Caco-2 (cell line): ENCODE measurements at regions not wholly inside any gene's neighbourhood (a gene's known extent, or its start where the extent isn't known, plus 50 kb on each side); places are given as distances from the start of the nearest gene placed in this dataset.

Source experiments
- BruUV-seq: library from RNA; stranded (reverse); fragments of 400-500 nt; replicated peaks from 2 replicates; lab custom pipeline; 2021; lab: Mats Ljungman, UMichigan
- CTCF ChIA-PET: fragments of 300-600 bp; sonication (Branson Sonifier 250); formaldehyde crosslinking; loops from one replicate; lab custom pipeline; 2022; ENCODE audit warnings: antibody characterized with exemption; lab: Charles Lee
- POLR2A ChIA-PET: fragments of 300-600 bp; sonication (Branson Sonifier 250); formaldehyde crosslinking; loops from one replicate; lab custom pipeline; 2022; ENCODE audit warnings: antibody characterized with exemption; lab: Charles Lee
- DNase-seq, 2 experiments: peaks; one replicate each; pipeline versions ENCODE4 v3.0.0 to v3.0.0-alpha.2; 2020 to 2022
- H3K27me3 ChIP-seq: replicated peaks from 2 replicates; pipeline ENCODE4 v1.6.0; 2011; ENCODE audit warnings: low read length; ENCODE audit not compliant: control insufficient read depth, insufficient read depth
- H3K36me3 ChIP-seq: 2 replicates; pipeline ENCODE4 v1.5.1; 2011; ENCODE audit warnings: low read length; ENCODE audit not compliant: control insufficient read depth, insufficient read depth
- H3K4me1 ChIP-seq: fragments of 250-450 bp; sonication (Bioruptor Pico); 2 replicates; pipeline ENCODE4 v1.5.1; 2020; ENCODE audit warnings: mild to moderate bottlenecking
- H3K4me3 ChIP-seq: 2 replicates; pipeline ENCODE4 v1.5.1; 2011; ENCODE audit warnings: low read depth, mild to moderate bottlenecking, control low read depth, low read length
- H3K9me3 ChIP-seq: fragments of 250-450 bp; sonication (Bioruptor Pico); 2 replicates; pipeline ENCODE4 v1.5.1; 2020; ENCODE audit warnings: mild to moderate bottlenecking, moderate library complexity
- H3K27ac Mint-ChIP-seq: one replicate; pipeline ENCODE4 v1.8.0; 2022; ENCODE audit warnings: mixed read lengths; ENCODE audit not compliant: unreplicated experiment
- H3K27me3 Mint-ChIP-seq: one replicate; pipeline ENCODE4 v1.8.0; 2022; ENCODE audit warnings: mixed read lengths; ENCODE audit not compliant: insufficient read depth, unreplicated experiment
- H3K36me3 Mint-ChIP-seq: one replicate; pipeline ENCODE4 v1.8.0; 2022; ENCODE audit warnings: mild to moderate bottlenecking, mixed read lengths; ENCODE audit not compliant: insufficient read depth, unreplicated experiment
- H3K4me1 Mint-ChIP-seq: one replicate; pipeline ENCODE4 v1.8.0; 2022; ENCODE audit warnings: low read depth, mixed read lengths; ENCODE audit not compliant: unreplicated experiment
- H3K4me3 Mint-ChIP-seq: one replicate; pipeline ENCODE4 v1.8.0; 2022; ENCODE audit warnings: mild to moderate bottlenecking, moderate library complexity, mixed read lengths; ENCODE audit not compliant: unreplicated experiment
- H3K9me3 Mint-ChIP-seq: one replicate; pipeline ENCODE4 v1.8.0; 2022; ENCODE audit warnings: mixed read lengths; ENCODE audit not compliant: unreplicated experiment
- intact Hi-C: fragments of 100-400 bp; cut with micrococcal nuclease; formaldehyde crosslinking; loops from one replicate; pipeline ENCODE4 v1.10.0; 2022; ENCODE audit not compliant: unreplicated experiment
- TF ChIP-seq, protein P1 (sequence below), 2 experiments: fragments of 200-600 bp in 1 of 2; IDR thresholded peaks; 1 replicate in 1 of 2; 2 replicates in 1 of 2; pipeline versions ENCODE4 v1.5.1 to v1.8.0; 2011 to 2022; ENCODE audit warnings: antibody characterized with exemption in 1 of 2, control low read depth in 1 of 2, inconsistent platforms in 1 of 2, low read depth in 1 of 2, low read length in 1 of 2, mild to moderate bottlenecking in 1 of 2, moderate library complexity in 1 of 2; ENCODE audit not compliant: insufficient read depth in 1 of 2, severe bottlenecking in 1 of 2, unreplicated experiment in 1 of 2

DNA sequence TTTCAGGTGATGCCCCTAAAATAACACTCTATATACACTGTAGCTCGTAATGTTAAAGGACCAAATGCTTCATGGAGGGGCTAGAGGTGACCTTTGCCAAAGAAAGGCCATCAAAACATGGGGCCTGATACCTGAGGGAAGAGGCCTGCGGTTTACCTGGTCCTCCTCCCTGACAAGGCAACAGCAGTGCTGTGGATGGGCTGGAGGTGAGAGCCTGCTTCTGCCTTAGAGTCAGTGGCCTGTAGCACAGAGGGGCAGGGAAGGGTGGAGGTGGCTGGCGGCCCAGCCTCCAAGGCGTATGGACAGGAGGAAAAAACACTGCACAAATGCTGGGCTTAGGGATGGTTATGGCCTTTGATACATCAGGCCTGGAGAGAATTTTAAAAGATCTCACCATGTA lies 137.8 kb upstream of the USP38 start:
- Mint-ChIP-seq H3K9me3 (no peaks in the 10 kb centered on the region), H3K27ac (no peak overlapping the region), H3K4me1 (no peaks in the 10 kb centered on the region), H3K4me3 (no peak overlapping the region), H3K27me3 (peaks cover 3% of the 10 kb centered on the region), H3K36me3 (no peaks in the 10 kb centered on the region)
- no TSS peak for BruUV-seq
- no peak for DNase-seq
- TF ChIP-seq, protein P1, sequence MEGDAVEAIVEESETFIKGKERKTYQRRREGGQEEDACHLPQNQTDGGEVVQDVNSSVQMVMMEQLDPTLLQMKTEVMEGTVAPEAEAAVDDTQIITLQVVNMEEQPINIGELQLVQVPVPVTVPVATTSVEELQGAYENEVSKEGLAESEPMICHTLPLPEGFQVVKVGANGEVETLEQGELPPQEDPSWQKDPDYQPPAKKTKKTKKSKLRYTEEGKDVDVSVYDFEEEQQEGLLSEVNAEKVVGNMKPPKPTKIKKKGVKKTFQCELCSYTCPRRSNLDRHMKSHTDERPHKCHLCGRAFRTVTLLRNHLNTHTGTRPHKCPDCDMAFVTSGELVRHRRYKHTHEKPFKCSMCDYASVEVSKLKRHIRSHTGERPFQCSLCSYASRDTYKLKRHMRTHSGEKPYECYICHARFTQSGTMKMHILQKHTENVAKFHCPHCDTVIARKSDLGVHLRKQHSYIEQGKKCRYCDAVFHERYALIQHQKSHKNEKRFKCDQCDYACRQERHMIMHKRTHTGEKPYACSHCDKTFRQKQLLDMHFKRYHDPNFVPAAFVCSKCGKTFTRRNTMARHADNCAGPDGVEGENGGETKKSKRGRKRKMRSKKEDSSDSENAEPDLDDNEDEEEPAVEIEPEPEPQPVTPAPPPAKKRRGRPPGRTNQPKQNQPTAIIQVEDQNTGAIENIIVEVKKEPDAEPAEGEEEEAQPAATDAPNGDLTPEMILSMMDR (IDR thresholded peaks at IDR 0.05; ENCODE audit: insufficient read depth in 1 of 2, low read depth in 1 of 2, low read length in 1 of 2, severe bottlenecking in 1 of 2, unreplicated experiment in 1 of 2) = no peak
- no peak overlapping the region for H3K4me3 ChIP-seq
- ChIA-PET CTCF (no interaction called here), POLR2A (no interaction called here)
- H3K36me3 ChIP-seq = no peaks in the 10 kb centered on the region
- no peaks in the 10 kb centered on the region for H3K9me3 ChIP-seq
- intact Hi-C loops = no loop called here
- H3K4me1 ChIP-seq = no peaks in the 10 kb centered on the region
- H3K27me3 ChIP-seq = no peaks in the 10 kb centered on the region

GRCh38 chr4:143054971-143055370 lies 129.7 kb upstream of the USP38 start:
- H3K36me3 Mint-ChIP-seq = no peaks in the 10 kb centered on the region
- no TSS peak for BruUV-seq
- TF ChIP-seq, protein P1 (IDR thresholded peaks at IDR 0.05; ENCODE audit: insufficient read depth in 1 of 2, low read depth in 1 of 2, low read length in 1 of 2, severe bottlenecking in 1 of 2, unreplicated experiment in 1 of 2) = no peak
- no peak for DNase-seq
- Histone ChIP-seq H3K4me3 (no peak overlapping the region), H3K27me3 (no peaks in the 10 kb centered on the region), H3K9me3 (no peaks in the 10 kb centered on the region), H3K4me1 (no peaks in the 10 kb centered on the region), H3K36me3 (no peaks in the 10 kb centered on the region)
- peaks cover 10% of the 10 kb centered on the region for H3K9me3 Mint-ChIP-seq
- peaks cover 3% of the 10 kb centered on the region for H3K27me3 Mint-ChIP-seq
- H3K27ac Mint-ChIP-seq = no peak overlapping the region
- CTCF ChIA-PET = interaction anchor here (0.6 kb wide), 1 partner anchor 312 kb away, joined by 3 read pairs; no protein-coding TSS in a partner anchor
- intact Hi-C loops = no loop called here
- POLR2A ChIA-PET = no interaction called here
- H3K4me1 Mint-ChIP-seq = no peaks in the 10 kb centered on the region
- H3K4me3 Mint-ChIP-seq = no peak overlapping the region

DNA sequence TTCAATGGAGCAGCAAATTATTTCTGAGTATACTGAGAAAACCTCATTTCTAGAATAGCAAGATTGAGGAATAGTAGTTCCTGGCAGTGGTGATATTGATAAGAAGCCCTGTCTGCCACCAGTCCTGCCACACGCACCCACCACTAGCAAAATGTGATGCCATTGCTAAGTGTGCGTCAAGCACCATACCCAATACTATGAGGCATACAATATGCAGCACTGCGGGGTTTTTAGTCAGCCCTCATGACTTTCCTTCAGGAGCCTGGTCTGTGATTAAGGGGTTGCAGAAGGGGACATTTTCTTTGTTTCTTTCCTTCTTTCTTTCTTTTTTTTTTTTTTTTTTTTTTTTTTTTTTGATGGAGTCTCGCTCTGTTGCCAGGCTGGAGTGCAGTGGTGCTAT lies 128.7 kb upstream of the USP38 start:
- CTCF ChIA-PET = no interaction called here

More for the DNA sequence above, 128.7 kb upstream of the USP38 start:
- TF ChIP-seq, protein P1 (IDR thresholded peaks at IDR 0.05; ENCODE audit: insufficient read depth in 1 of 2, low read depth in 1 of 2, low read length in 1 of 2, severe bottlenecking in 1 of 2, unreplicated experiment in 1 of 2) = no peak
- Histone ChIP-seq H3K9me3 (no peaks in the 10 kb centered on the region), H3K36me3 (no peaks in the 10 kb centered on the region), H3K27me3 (no peaks in the 10 kb centered on the region), H3K4me3 (no peak overlapping the region), H3K4me1 (no peaks in the 10 kb centered on the region)
- Mint-ChIP-seq H3K27ac (no peak overlapping the region), H3K27me3 (peaks cover 3% of the 10 kb centered on the region), H3K36me3 (no peaks in the 10 kb centered on the region), H3K4me3 (no peak overlapping the region), H3K9me3 (peaks cover 10% of the 10 kb centered on the region), H3K4me1 (no peaks in the 10 kb centered on the region)
- intact Hi-C loops = no loop called here
- POLR2A ChIA-PET = no interaction called here
- no peak for DNase-seq
- BruUV-seq = no TSS peak
